Glomerular endothelial cell (primary cell): ENCODE measurements at regions not wholly inside any gene's neighbourhood (a gene's known extent, or its start where the extent isn't known, plus 50 kb on each side); places are given as distances from the start of the nearest gene placed in this dataset.

Experiments
- DNase-seq: peaks from one replicate; pipeline ENCODE4 v3.0.0-alpha.2; 2011; ENCODE audit warnings: low read depth, low spot score; ENCODE audit errors: extremely low read depth

DNA sequence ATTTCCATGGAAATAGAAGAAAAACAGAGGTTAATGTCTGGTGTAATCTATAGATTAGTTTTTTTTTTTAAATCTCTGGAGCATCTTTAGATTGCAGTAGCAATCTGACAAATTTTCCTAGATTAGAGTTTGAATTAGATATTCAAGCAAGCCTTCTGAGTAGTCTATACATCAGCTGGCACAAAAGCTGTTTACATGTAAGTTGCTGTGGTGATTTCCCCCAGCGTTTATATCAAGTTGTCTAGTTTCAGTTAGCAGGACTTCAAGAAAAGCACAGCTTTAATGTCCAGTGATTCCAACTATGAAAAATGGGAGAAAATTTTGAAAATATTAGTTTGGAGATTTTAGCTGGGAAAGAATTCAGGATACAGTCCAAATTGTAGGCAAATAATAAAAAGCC is 605.0 kb upstream of the USP15 start:
- DNase-seq = no peak

- DNase-seq = no peak
These were observed 592.5 kb upstream of the USP15 start for GRCh38 chr12:61667676-61668075.

DNA sequence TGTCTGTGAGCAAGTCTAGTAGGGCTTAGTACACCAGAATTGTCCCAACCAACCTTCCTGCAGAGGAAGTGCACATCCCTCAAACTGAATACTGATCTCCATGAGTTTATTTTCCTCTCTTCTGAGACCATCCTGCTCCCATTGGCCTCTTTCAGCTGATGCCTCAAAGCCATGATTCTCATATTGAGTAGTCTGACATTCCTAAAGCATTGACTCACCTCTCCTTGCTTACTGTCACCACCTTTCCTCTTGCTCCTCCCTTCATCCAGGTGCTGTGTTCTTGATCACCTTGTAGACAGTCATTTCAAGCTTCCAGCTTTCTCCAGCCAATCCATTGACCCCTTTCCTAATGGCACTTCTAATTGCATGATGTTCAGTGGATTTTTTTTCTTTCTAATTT is 583.7 kb upstream of the USP15 start:
- no peak for DNase-seq

GRCh38 chr12:61687407-61687806 is 572.8 kb upstream of the USP15 start:
- no peak for DNase-seq

- no peak for DNase-seq
These were observed 566.0 kb upstream of the USP15 start for GRCh38 chr12:61694214-61694613.

DNA sequence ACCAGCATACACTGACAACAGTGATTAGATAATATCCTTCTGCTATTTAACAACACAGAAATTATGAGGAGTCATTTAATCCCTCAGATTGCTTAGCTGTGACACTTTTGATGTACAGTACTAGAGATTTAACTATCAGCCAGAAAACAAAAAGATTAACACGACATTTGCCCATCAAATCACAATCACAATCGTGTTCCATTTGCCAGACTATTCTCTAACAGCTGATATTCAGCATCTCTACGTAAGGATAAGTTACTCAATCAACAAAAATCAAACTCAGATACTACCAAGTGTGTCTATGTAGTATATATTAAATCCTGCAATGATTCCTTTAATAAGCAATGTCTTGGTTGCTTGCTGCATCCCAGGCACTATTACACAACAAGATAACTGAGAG is 558.7 kb upstream of the USP15 start:
- DNase-seq = no peak

- no peak for DNase-seq
These were observed 553.4 kb upstream of the USP15 start for GRCh38 chr12:61706783-61707182.

- DNase-seq = no peak
These were observed 547.1 kb upstream of the USP15 start for GRCh38 chr12:61713121-61713520.

GRCh38 chr12:61717986-61718385 is 542.2 kb upstream of the USP15 start:
- DNase-seq = no peak

GRCh38 chr12:61739925-61740324 is 520.3 kb upstream of the USP15 start:
- no peak for DNase-seq

DNA sequence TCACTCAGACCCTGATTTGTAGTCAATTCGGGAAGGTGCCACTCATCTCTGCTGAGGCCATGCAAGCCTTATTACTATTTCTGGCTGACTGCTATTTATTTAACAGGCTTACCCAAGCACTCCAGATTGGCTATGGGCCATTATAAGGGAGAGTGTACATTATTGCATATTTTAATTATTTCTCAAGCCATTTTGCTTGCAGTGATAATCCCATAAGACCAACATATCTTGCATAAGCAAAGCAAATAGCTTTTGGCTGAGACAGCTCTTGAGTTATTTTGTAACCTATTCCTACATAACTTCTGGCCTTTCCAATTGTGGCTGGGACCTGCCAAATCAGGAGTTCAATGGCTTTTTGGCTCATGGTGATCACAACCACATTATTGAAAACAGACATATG is 509.6 kb upstream of the USP15 start:
- no peak for DNase-seq

DNA sequence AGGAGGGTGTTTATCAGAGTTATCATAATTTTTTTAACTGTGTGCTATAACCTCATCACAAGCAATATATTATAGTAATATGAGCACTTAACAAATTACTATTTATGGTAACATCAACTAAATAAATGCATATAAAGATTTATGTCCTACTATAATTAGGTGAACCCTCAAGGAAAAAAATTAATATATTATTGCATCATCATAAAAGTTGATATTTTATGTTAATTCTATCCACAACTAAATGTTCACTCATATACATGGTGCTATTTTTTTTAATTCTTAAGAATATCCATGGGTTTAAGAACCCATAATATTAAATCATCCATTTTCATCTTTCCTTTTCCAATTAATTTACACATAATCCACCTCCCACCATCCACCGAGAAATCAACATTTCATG is 506.0 kb upstream of the USP15 start:
- DNase-seq = no peak

GRCh38 chr12:61757831-61758505 is 502.2 kb upstream of the USP15 start:
- DNase-seq = no peak

- no peak for DNase-seq
These were observed 501.5 kb upstream of the USP15 start for GRCh38 chr12:61758661-61759060.

- DNase-seq = no peak
These were observed 494.3 kb upstream of the USP15 start for GRCh38 chr12:61765926-61766325.

DNA sequence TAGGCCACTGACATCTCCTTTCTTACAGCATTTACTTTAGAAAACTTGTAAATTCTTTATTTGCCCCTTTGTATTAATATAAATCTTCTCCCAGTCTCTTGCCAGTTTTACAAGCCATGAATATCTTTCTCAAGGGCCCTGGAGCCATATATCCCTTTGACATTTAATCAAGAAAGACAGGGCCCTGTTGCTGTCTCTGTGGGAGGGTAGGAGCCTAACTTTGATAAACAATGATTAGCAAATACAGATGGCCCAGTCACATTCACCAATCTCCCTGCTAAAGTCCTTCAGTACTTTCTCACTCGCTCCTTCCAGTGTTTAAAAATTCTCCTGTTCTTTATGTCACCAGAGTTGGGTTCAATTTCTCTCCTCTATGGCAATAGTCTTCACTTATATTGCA is 479.8 kb upstream of the USP15 start:
- DNase-seq = no peak

- DNase-seq = no peak
These were observed 479.1 kb upstream of the USP15 start for GRCh38 chr12:61781021-61781581.

- DNase-seq = no peak
These were observed 463.4 kb upstream of the USP15 start for GRCh38 chr12:61796846-61797245.

DNA sequence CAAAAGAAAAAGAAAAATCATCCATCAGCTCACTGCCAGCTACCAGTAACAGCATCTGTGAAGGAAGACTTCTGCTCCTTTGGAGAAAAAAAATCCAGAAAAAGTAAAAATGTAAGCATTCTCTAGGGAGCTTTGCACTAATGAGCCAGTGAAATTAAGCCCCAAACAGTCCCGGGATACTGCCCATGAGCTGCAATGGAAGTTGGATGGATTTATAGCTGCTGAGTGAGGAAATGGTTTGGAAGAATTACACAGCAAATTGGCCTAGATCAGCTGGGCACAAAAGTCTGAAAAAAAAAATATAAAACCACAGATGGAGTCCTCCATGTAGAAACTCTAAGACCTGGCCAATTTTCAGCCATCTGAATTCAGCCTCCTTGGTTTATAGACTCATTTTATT is 462.9 kb upstream of the USP15 start:
- no peak for DNase-seq

DNA sequence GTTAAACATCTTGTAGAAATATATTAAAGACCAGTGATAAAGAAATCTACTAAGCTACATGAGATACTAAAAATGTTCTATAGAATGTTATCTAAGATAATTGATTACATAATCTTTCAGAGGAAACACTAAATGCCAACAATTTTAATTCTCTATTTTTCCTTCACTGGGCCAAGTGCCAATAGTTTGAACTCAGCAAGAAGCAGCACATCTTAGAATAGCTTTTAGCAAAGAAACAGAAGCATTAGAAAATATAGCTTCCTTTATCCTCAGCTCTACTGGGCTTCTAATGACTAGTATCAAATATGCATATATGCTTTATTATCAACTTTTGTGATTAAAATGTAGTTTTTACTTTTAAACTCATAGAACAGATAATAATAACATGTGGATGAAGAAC is 461.4 kb upstream of the USP15 start:
- no peak for DNase-seq

DNA sequence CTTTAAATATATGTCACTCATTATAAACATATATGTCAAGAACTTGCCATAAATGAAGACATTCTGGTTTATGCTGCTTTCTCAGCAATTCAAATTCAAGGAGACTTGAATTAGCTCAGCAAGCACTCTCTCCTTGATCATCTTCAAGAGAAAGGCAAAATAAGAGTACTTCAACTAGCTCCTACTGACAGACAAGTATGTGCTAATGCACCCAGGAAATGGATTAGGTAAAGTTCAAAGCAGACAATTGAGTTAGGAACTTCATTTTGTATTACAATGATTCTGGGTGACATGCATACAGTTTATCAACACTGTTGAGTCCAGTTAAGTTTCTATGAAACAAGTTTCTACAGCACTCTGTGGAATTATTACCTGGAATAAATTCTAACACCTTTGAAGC is 455.9 kb upstream of the USP15 start:
- no peak for DNase-seq

GRCh38 chr12:61808856-61809255 is 451.3 kb upstream of the USP15 start:
- no peak for DNase-seq

- DNase-seq = no peak
These were observed 449.7 kb upstream of the USP15 start for GRCh38 chr12:61810486-61810885.
